Esophagus squamous epithelium (tissue), 5 donors: ENCODE measurements at regions not wholly inside any gene's neighbourhood (a gene's known extent, or its start where the extent isn't known, plus 50 kb on each side); places are given as distances from the start of the nearest gene placed in this dataset.
"Not testable (repeated sequence)": the region's sequence is repeated elsewhere in the genome, so short reads cannot be mapped to it uniquely, and the experiment has no call there.

ENCODE experiments used
- DNase-seq: peaks from one replicate; lab custom pipeline; 2025; lab: John Stamatoyannopoulos, UW
- H3K27ac ChIP-seq, 4 donors: fragments of 200-600 bp; sonication (generic); one replicate each; pipeline ENCODE4 v1.5.1; 2016 to 2019; ENCODE audit warnings: mild to moderate bottlenecking in 1 of 4
- H3K27me3 ChIP-seq, 4 donors: fragments of 200-600 bp; sonication (generic); 1 replicate in 3 of 4; 2 replicates in 1 of 4; pipeline versions ENCODE4 v1.5.1 to v1.6.0; 2017 to 2021; ENCODE audit warnings: antibody characterized with exemption in 1 of 4
- H3K36me3 ChIP-seq, 3 donors: fragments of 200-600 bp; sonication (generic); one replicate each; pipeline ENCODE4 v1.5.1; 2016 to 2019
- H3K4me1 ChIP-seq, 3 donors: fragments of 200-600 bp; sonication (generic); one replicate each; pipeline ENCODE4 v1.5.1; 2017 to 2019
- H3K4me3 ChIP-seq, 4 donors: fragments of 200-600 bp; sonication (generic); 1 replicate in 3 of 4; 2 replicates in 1 of 4; pipeline ENCODE4 v1.5.1; 2016 to 2019; ENCODE audit warnings: mild to moderate bottlenecking in 2 of 4, moderate library complexity in 1 of 4
- H3K9me3 ChIP-seq, 3 donors: fragments of 200-600 bp; sonication (generic); one replicate each; pipeline ENCODE4 v1.5.1; 2016 to 2019
- POLR2A ChIP-seq, 4 donors: fragments of 450-650 bp; IDR thresholded peaks; one replicate each; pipeline ENCODE4 v1.6.1; 2017; ENCODE audit warnings: antibody characterized with exemption in 4 of 4, mild to moderate bottlenecking in 4 of 4, moderate library complexity in 3 of 4
- WGBS, 2 donors: methylation state at CpG; one replicate each; pipeline ENCODE4 v1.1.5; 2018; 5-methylcytosine and 5-hydroxymethylcytosine counted together
- intact Hi-C: fragments of 100-400 bp; cut with DNase I; formaldehyde crosslinking; loops from one replicate; pipeline ENCODE4 v1.15.0; 2022
- TF ChIP-seq, protein P1 (sequence below), 6 experiments: fragments of 450-650 bp in 4 of 6; fragments of 200-600 bp in 2 of 6; sonication (generic) in 2 of 6; IDR thresholded peaks; one replicate each; pipeline ENCODE4 v1.5.1; 2016 to 2019; ENCODE audit warnings: antibody characterized with exemption in 6 of 6, mild to moderate bottlenecking in 4 of 6, moderate library complexity in 4 of 6
- donor health status: DM: yes; HTN: yes; CAD: no.

DNA sequence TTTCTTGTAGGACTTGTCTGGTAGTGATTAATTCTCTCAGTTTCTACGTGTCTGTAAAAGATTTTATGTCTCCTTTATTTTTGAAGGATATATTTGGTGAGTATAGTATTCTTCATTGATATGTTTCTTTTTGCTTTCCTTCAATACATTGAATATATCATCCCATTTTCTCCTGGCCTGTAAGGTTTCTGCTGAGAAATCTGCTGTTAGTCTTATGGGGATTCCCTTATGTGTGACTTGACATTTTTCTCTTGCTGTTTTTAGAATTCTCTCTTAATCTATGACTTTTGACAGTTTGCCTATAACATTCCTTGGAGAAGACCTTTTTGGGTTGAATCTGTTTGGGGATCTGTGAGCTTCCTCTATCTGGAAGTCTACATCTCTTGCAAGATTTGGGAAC is 281.0 kb upstream of the MEIS1 start:
- intact Hi-C loops: no loop called here
- no peaks in the 10 kb centered on the region for H3K36me3 ChIP-seq
- no peaks in the 10 kb centered on the region for H3K27me3 ChIP-seq
- no peaks in the 10 kb centered on the region for H3K4me1 ChIP-seq
- H3K9me3 ChIP-seq: peaks cover 0 to 24% (median 20%) of the 10 kb centered on the region in 3 donors
- H3K27ac ChIP-seq: no peak overlapping the region
- TF ChIP-seq POLR2A (IDR thresholded peaks at IDR 0.05): no peak
- TF ChIP-seq, protein P1, sequence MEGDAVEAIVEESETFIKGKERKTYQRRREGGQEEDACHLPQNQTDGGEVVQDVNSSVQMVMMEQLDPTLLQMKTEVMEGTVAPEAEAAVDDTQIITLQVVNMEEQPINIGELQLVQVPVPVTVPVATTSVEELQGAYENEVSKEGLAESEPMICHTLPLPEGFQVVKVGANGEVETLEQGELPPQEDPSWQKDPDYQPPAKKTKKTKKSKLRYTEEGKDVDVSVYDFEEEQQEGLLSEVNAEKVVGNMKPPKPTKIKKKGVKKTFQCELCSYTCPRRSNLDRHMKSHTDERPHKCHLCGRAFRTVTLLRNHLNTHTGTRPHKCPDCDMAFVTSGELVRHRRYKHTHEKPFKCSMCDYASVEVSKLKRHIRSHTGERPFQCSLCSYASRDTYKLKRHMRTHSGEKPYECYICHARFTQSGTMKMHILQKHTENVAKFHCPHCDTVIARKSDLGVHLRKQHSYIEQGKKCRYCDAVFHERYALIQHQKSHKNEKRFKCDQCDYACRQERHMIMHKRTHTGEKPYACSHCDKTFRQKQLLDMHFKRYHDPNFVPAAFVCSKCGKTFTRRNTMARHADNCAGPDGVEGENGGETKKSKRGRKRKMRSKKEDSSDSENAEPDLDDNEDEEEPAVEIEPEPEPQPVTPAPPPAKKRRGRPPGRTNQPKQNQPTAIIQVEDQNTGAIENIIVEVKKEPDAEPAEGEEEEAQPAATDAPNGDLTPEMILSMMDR (IDR thresholded peaks at IDR 0.05): no peak
- no peak overlapping the region for H3K4me3 ChIP-seq
- whole genome bisulfite sequencing, 2 donors: 58 to 71% methylated on average over 1 of the region's 1 CpG
- no peak for DNase-seq

DNA sequence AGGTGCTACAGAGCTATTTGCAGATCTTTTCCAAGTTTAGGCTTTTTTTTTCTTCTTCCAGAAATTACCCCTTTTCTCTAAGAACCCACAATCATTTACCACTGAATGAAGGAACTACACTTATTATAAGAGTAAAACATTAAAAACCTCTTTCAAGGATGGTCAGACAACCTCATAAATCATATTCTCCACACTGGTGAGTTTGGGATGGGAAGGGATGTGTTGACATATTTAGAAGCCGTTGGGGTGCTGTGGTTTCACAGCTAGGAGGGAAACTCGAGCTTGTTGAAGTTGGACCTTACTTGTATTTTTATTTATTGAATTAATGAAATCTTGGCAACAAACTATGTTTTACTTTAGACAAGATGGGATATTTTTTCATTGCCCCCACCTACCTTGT is 289.4 kb upstream of the MEIS1 start:
- H3K9me3 ChIP-seq: peaks cover 0 to 7% (median 6%) of the 10 kb centered on the region in 3 donors
- WGBS, 2 donors: 60 to 86% methylated on average over 2 of the region's 2 CpGs

DNA sequence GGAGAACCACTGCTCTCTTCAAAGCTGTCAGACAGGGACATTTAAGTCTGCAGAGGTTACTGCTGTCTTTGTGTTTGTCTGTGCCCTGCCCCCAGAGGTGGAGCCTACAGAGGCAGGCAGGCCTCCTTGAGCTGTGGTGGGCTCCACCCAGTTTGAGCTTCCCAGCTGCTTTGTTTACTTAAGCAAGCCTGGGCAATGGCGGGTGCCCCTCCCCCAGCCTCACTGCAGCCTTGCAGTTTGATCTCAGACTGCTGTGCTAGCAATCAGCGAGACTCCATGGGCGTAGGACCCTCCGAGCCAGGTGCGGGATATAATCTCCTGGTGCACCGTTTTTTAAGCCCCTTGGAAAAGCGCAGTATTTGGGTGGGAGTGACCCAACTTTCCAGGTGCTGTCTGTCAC is 290.6 kb upstream of the MEIS1 start:
- DNase-seq, H3K9me3 ChIP-seq, intact Hi-C loops, H3K4me1 ChIP-seq, H3K4me3 ChIP-seq, H3K27ac ChIP-seq, H3K36me3 ChIP-seq, H3K27me3 ChIP-seq: not testable (repeated sequence)
- whole genome bisulfite sequencing, 2 donors: 93% methylated on average over 3 of the region's 7 CpGs; no CpG with 5 or more reads in 1 of the 2 donors

More for the DNA sequence above, 289.4 kb upstream of the MEIS1 start:
- Histone ChIP-seq H3K27ac (no peak overlapping the region), H3K27me3 (no peaks in the 10 kb centered on the region), H3K4me1 (no peaks in the 10 kb centered on the region), H3K4me3 (no peak overlapping the region), H3K36me3 (no peaks in the 10 kb centered on the region)
- intact Hi-C loops: no loop called here
- TF ChIP-seq, protein P1 (IDR thresholded peaks at IDR 0.05): no peak
- no peak for DNase-seq

DNA sequence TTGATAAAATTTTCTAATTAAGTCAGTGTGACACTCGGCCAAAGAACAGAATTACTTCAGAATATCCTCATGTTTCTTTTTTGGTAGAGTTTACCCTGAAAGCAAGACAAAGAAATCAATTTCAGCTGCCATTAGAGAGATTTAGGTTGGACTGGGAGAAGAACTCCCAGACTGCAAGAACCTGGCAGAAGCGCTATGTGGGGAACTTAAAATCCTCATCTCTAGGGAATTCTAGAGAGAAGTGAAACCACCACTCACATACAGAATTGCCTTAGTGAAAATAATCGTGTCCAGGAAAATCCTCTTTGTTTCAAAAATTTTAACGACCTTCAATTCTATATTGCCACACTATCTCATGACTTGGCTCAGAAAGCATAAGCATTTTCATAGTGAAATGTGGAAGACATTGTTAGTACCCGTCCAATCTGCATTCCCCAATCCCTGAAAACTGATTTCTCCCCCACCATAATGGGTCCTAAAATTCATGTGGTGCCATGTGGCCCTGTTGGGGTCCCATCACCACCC is 297.3 kb upstream of the MEIS1 start:
- H3K4me1 ChIP-seq: no peaks in the 10 kb centered on the region
- intact Hi-C loops: no loop called here
- TF ChIP-seq, protein P1 (IDR thresholded peaks at IDR 0.05): no peak
- no peak for TF ChIP-seq POLR2A (IDR thresholded peaks at IDR 0.05)

DNA sequence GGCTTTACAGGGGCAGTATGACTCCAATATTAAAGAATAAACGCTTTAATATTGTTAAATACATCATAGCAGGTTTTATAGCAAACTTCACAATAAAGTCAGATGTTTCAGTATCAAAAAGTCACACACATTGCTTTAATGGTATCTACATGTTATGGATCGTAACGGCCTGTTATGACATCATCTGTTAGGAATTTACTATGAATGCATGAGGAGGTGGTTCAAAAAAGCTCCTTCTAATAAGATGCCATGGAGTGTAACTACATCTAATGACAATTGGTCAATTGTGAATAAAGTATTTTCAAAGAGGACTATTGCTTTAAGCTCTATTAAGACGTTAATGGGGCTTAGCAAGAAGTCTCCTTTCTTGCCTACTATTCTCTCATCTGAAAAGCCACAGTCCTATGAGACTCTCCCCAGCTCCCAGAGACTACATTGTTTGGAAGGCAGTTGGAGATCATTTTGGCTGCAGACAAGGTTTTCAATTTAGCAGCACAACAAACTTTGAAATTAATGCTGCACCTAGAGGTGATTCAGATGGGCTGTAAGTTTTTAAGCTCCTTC is 300.7 kb upstream of the MEIS1 start:
- no peak for TF ChIP-seq POLR2A (IDR thresholded peaks at IDR 0.05)
- TF ChIP-seq, protein P1 (IDR thresholded peaks at IDR 0.05): no peak
- WGBS, 2 donors: 65 to 69% methylated on average over 4 of the region's 4 CpGs
- no peak for DNase-seq
- H3K9me3 ChIP-seq: no peaks in the 10 kb centered on the region
- peaks cover 0 to 4% (median 0%) of the 10 kb centered on the region in 4 donors for H3K27me3 ChIP-seq
- H3K4me1 ChIP-seq: no peaks in the 10 kb centered on the region
- intact Hi-C loops: no loop called here
- H3K27ac ChIP-seq: no peak overlapping the region
- H3K4me3 ChIP-seq: no peak overlapping the region
- no peaks in the 10 kb centered on the region for H3K36me3 ChIP-seq

More for the DNA sequence above, 297.3 kb upstream of the MEIS1 start:
- DNase-seq: no peak
- 71 to 77% methylated on average over 5 of the region's 5 CpGs for WGBS, 2 donors
- Histone ChIP-seq H3K4me3 (no peak overlapping the region), H3K27ac (no peak overlapping the region), H3K36me3 (no peaks in the 10 kb centered on the region), H3K9me3 (no peaks in the 10 kb centered on the region), H3K27me3 (peaks cover 0 to 4% (median 0%) of the 10 kb centered on the region in 4 donors)
